ENCODE measurements at regions not wholly inside any gene's neighbourhood (a gene's known extent, or its start where the extent isn't known, plus 50 kb on each side); places are given as distances from the start of the nearest gene placed in this dataset.

- POLR2A ChIA-PET = no interaction called here
Observed at GRCh38 chr1:55827350-55827749, 612.2 kb upstream of the USP24 start.

GRCh38 chr1:55826381-55827080 is 611.4 kb upstream of the USP24 start:
- H4K20me1 ChIP-seq (ENCODE audit: insufficient read depth, low read length) = no peaks in the 10 kb centered on the region
- ChIA-PET POLR2A (no interaction called here), CTCF (ENCODE audit: low intra/inter-chr PET ratio, low total read pairs) (no interaction called here)
- no TSS peak for BruUV-seq (replicated peaks)
- DNase-seq (ENCODE audit: low spot score) = no peak
- intact Hi-C loops (cut with micrococcal nuclease; ENCODE audit: unreplicated experiment) (no loop called here), in situ Hi-C loops (cut with HindIII; ENCODE audit: extremely low pct_ligation_motif_present, low pct_unique_long_range_greater_than_20kb) (no loop called here)
- no peaks in the 10 kb centered on the region for H3K36me3 ChIP-seq (replicated peaks in 1 of 2; ENCODE audit: control insufficient read depth in 1 of 2, insufficient read depth in 2 of 2, low read length in 2 of 2)
- no peak overlapping the region for H2AFZ ChIP-seq (ENCODE audit: low read length)
- no peak for ATAC-seq
- no peak overlapping the region for H3K27ac ChIP-seq (ENCODE audit: extremely low read length, insufficient read depth, low read length)
- H3K79me2 ChIP-seq (ENCODE audit: insufficient read depth, low read length) = no peaks in the 10 kb centered on the region
- 23% methylated on average over 3 of the region's 4 CpGs for WGBS (ENCODE audit: low lambda C conversion rate)
- no peak for FAIRE-seq
- no peaks in the 10 kb centered on the region for H3K27me3 ChIP-seq (ENCODE audit: control insufficient read depth in 1 of 2, insufficient read depth in 2 of 2, low read length in 2 of 2)
- peaks cover 6% of the 10 kb centered on the region; the same call in 1 of the 2 replicates for H3K4me1 ChIP-seq (ENCODE audit: insufficient read depth, low read length)
- no peak overlapping the region for H3K4me3 ChIP-seq (replicated peaks in 1 of 3; ENCODE audit: insufficient read depth in 1 of 3, low read depth in 2 of 3, low read length in 3 of 3)
- H3K9me3 ChIP-seq (ENCODE audit: low read length) = no peaks in the 10 kb centered on the region
- no peak overlapping the region for H3K4me2 ChIP-seq (ENCODE audit: low read depth, low read length)
- H3K9ac ChIP-seq (ENCODE audit: insufficient read depth, low read depth, low read length) = no peak overlapping the region
- TF ChIP-seq ZNF281 (CRISPR knock-in tag; IDR thresholded peaks at IDR 0.05; ENCODE audit: borderline replicate concordance) = no peak
- TF ChIP-seq ZNF205 (CRISPR knock-in tag; IDR thresholded peaks at IDR 0.05) = no peak
- no peak for TF ChIP-seq THRA (CRISPR knock-in tag; IDR thresholded peaks at IDR 0.05; ENCODE audit: borderline replicate concordance)
- TF ChIP-seq SAFB2 (CRISPR knock-in tag; IDR thresholded peaks at IDR 0.05; ENCODE audit: borderline replicate concordance, low read depth) = no peak
- TF ChIP-seq NR3C1 (CRISPR knock-in tag; IDR thresholded peaks at IDR 0.05) = no peak
- no peak for TF ChIP-seq RFX5 (IDR thresholded peaks at IDR 0.05; ENCODE audit: low read depth, low read length)

More at GRCh38 chr1:55827350-55827749, 612.2 kb upstream of the USP24 start:
- Histone ChIP-seq H3K27me3 (ENCODE audit: control insufficient read depth in 1 of 2, insufficient read depth in 2 of 2, low read length in 2 of 2) (no peaks in the 10 kb centered on the region), H3K4me1 (ENCODE audit: insufficient read depth, low read length) (peaks cover 6% of the 10 kb centered on the region; the same call in 1 of the 2 replicates), H2AFZ (ENCODE audit: low read length) (no peak overlapping the region), H3K27ac (ENCODE audit: extremely low read length, insufficient read depth, low read length) (no peak overlapping the region), H3K36me3 (replicated peaks in 1 of 2; ENCODE audit: control insufficient read depth in 1 of 2, insufficient read depth in 2 of 2, low read length in 2 of 2) (no peaks in the 10 kb centered on the region), H3K9ac (ENCODE audit: insufficient read depth, low read depth, low read length) (no peak overlapping the region), H3K79me2 (ENCODE audit: insufficient read depth, low read length) (no peaks in the 10 kb centered on the region), H3K4me2 (ENCODE audit: low read depth, low read length) (no peak overlapping the region), H3K9me3 (ENCODE audit: low read length) (no peaks in the 10 kb centered on the region), H4K20me1 (ENCODE audit: insufficient read depth, low read length) (no peaks in the 10 kb centered on the region), H3K4me3 (replicated peaks in 1 of 3; ENCODE audit: insufficient read depth in 1 of 3, low read depth in 2 of 3, low read length in 3 of 3) (no peak overlapping the region)
- in situ Hi-C loops (cut with HindIII; ENCODE audit: extremely low pct_ligation_motif_present, low pct_unique_long_range_greater_than_20kb) (no loop called here), intact Hi-C loops (cut with micrococcal nuclease; ENCODE audit: unreplicated experiment) (no loop called here)
- ATAC-seq = no peak
- no peak for FAIRE-seq
- no TSS peak for BruUV-seq (replicated peaks)
- TF ChIP-seq HNRNPL (IDR thresholded peaks at IDR 0.05; ENCODE audit: low read depth, low read length) (no peak), FOSL2 (CRISPR knock-in tag; IDR thresholded peaks at IDR 0.05) (peak; percentile 76), CSRNP1 (CRISPR knock-in tag; IDR thresholded peaks at IDR 0.05) (no peak)
- 52% methylated on average over 4 of the region's 4 CpGs for WGBS (ENCODE audit: low lambda C conversion rate)
- CTCF ChIA-PET (ENCODE audit: low intra/inter-chr PET ratio, low total read pairs) = no interaction called here
- peak; percentile 9 for DNase-seq (ENCODE audit: low spot score)
